ENCODE measurements at regions not wholly inside any gene's neighbourhood (a gene's known extent, or its start where the extent isn't known, plus 50 kb on each side); places are given as distances from the start of the nearest gene placed in this dataset.
A peak's percentile ranks its signal among the peaks of the same experiment; 100 is the strongest.

DNA sequence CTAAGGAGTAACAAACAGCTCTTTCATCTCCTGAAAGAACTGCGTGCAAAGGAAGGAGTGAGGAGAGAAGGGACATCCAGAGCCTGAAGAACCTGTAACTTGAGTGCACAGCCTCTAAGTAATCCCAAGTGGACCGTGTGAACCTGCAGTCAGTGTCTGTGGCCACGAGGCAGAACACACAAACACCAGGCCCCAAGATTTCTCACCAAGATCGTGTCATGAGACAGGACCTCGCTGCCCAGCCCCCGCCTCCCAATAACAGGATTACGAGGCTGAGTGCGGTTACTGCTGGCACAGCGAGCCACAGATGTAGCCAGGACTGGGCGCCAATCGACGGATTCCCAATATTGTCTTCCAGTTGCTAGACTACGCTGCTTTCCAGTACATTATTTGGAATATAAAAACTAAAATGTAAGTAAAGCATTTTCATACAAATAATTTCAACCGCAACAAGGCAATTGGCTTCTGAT lies 101.3 kb upstream of the SLC25A33 start:
- Mint-ChIP-seq H3K4me3 (no peak overlapping the region), H3K36me3 (no peaks in the 10 kb centered on the region), H3K27ac (no peak overlapping the region), H3K4me1 (no peaks in the 10 kb centered on the region), H3K27me3 (peaks cover 6 to 40% of the 10 kb centered on the region in 2 donors), H3K9me3 (no peaks in the 10 kb centered on the region)
- ChIA-PET CTCF (no interaction called here), POLR2A (no interaction called here)
- Histone ChIP-seq H3K27ac (ENCODE audit: low read depth, low read length) (no peak overlapping the region), H3K27me3 (ENCODE audit: insufficient read depth, low read length, poor library complexity, severe bottlenecking) (no peaks in the 10 kb centered on the region), H3K4me3 (ENCODE audit: low read length) (no peak overlapping the region), H3K4me1 (ENCODE audit: insufficient read depth, low read length) (no peaks in the 10 kb centered on the region), H3K9me3 (ENCODE audit: low read length) (no peaks in the 10 kb centered on the region), H3K36me3 (ENCODE audit: insufficient read depth, low read length) (no peaks in the 10 kb centered on the region)
- no peak for DNase-seq

DNA sequence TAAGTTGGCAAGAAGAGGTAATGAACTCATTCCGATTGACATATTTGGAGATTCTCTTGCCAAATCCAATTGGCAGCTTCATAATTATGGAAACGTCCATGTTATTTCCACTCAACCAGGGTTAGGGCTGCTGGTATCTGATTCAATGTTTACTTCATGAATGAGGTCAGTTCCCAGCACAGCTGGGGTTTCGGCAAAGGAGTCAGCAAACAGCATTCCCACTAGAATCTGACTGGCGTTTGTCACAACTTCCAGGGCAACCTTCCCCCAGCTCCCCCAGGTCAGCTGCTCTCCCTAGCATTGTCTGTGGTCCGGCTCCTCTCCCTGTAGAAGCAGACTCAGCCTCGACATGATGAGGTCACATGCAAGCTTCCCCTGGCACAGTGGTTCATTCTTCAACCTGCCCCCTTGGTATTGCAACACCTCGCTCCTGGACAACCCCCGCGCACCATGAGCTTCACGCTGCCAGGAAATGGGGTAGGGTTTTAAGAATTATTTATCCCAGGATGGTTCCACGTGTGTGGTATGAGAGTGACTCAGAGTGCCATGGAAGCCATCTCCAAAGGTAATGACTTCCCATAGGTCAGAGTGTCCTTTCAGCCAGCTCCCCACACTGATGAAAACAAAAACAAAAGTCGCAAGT lies 100.7 kb upstream of the SLC25A33 start:
- Histone ChIP-seq H3K4me3 (ENCODE audit: low read length) (no peak overlapping the region), H3K27ac (ENCODE audit: low read depth, low read length) (no peak overlapping the region), H3K27me3 (ENCODE audit: insufficient read depth, low read length, poor library complexity, severe bottlenecking) (no peaks in the 10 kb centered on the region), H3K9me3 (ENCODE audit: low read length) (no peaks in the 10 kb centered on the region), H3K36me3 (ENCODE audit: insufficient read depth, low read length) (no peaks in the 10 kb centered on the region), H3K4me1 (ENCODE audit: insufficient read depth, low read length) (no peaks in the 10 kb centered on the region)
- H3K27ac Mint-ChIP-seq = peak overlapping the region in 1 of 8 donors; percentile 65
- POLR2A ChIA-PET = no interaction called here
- CTCF ChIA-PET = no interaction called here
- H3K4me3 Mint-ChIP-seq = no peak overlapping the region
- no peaks in the 10 kb centered on the region for H3K36me3 Mint-ChIP-seq
- H3K27me3 Mint-ChIP-seq = peaks cover 6 to 40% of the 10 kb centered on the region in 2 donors
- H3K4me1 Mint-ChIP-seq = no peaks in the 10 kb centered on the region
- no peaks in the 10 kb centered on the region for H3K9me3 Mint-ChIP-seq
- DNase-seq = no peak

DNA sequence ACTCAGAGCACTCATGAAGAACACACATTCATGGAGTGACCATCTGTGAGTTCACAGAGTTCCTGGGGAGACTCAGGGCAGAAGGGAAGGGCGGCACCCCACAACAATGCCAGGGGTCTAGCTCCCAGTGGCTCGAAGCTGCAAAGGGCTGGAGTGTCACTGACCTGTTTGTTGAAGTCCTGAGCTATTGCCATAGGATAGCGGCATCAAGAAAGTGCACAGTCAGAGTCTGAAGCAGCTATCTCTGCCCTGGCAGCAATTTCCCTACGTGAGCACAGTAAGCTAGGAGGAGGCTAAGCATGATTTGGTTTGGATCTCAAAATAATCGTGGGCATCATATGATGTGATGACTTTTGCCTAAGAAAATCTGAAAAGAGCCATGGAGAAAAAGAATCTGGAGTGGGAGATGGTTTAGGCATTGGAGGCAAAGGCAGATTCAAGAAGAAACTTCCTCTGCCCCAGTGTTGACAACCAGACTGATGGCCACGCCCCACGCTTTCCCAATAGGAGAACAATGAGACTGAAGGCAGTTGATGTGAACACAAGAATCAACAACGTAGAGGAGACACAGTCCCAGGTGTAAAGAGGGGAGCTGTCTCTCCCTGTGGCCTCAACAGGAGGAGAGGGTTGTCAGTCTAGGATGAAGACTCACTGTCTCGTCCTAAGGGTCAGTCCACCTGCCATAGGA lies 100.0 kb upstream of the SLC25A33 start:
- no peaks in the 10 kb centered on the region for H3K36me3 Mint-ChIP-seq
- H3K27me3 Mint-ChIP-seq = peaks cover 6 to 40% of the 10 kb centered on the region in 2 donors
- CTCF ChIA-PET = no interaction called here
- no peak for DNase-seq
- no peaks in the 10 kb centered on the region for H3K36me3 ChIP-seq (ENCODE audit: insufficient read depth, low read length)
- no peaks in the 10 kb centered on the region for H3K9me3 ChIP-seq (ENCODE audit: low read length)
- H3K4me3 Mint-ChIP-seq = no peak overlapping the region
- H3K27me3 ChIP-seq (ENCODE audit: insufficient read depth, low read length, poor library complexity, severe bottlenecking) = no peaks in the 10 kb centered on the region
- H3K4me3 ChIP-seq (ENCODE audit: low read length) = no peak overlapping the region
- POLR2A ChIA-PET = no interaction called here
- no peak overlapping the region for H3K27ac Mint-ChIP-seq
- H3K4me1 Mint-ChIP-seq = no peaks in the 10 kb centered on the region
- H3K27ac ChIP-seq (ENCODE audit: low read depth, low read length) = no peak overlapping the region
- H3K4me1 ChIP-seq (ENCODE audit: insufficient read depth, low read length) = no peaks in the 10 kb centered on the region
- H3K9me3 Mint-ChIP-seq = no peaks in the 10 kb centered on the region

DNA sequence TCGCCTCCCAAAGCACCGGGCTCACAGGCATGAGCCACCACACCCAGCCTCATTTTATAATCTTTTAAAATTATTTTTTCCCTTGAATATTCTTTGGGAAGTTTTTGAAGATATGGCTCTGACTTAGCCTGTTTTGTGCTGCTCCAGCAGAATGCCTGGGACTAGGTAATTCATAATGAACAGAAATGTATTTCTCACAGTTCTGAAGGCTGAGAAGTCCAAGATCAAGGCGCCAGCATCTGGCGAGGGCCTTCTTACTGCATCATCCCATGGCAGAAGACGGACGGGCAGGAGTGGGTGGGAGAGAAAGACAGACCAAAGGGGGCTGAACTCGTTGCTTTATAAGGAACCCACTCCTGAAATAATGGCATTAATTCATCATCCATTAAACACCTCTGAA lies 99.0 kb upstream of the SLC25A33 start:
- Mint-ChIP-seq H3K4me3 (no peak overlapping the region), H3K27ac (no peak overlapping the region), H3K36me3 (no peaks in the 10 kb centered on the region), H3K27me3 (peaks cover 4 to 35% of the 10 kb centered on the region in 2 donors), H3K9me3 (no peaks in the 10 kb centered on the region), H3K4me1 (no peaks in the 10 kb centered on the region)
- Histone ChIP-seq H3K27me3 (ENCODE audit: insufficient read depth, low read length, poor library complexity, severe bottlenecking) (no peaks in the 10 kb centered on the region), H3K27ac (ENCODE audit: low read depth, low read length) (no peak overlapping the region), H3K9me3 (ENCODE audit: low read length) (no peaks in the 10 kb centered on the region), H3K36me3 (ENCODE audit: insufficient read depth, low read length) (no peaks in the 10 kb centered on the region), H3K4me3 (ENCODE audit: low read length) (no peak overlapping the region), H3K4me1 (ENCODE audit: insufficient read depth, low read length) (no peaks in the 10 kb centered on the region)
- POLR2A ChIA-PET = no interaction called here
- DNase-seq = no peak
- CTCF ChIA-PET = interaction anchor here (1.7 kb wide), 1 partner anchor 15 kb away, joined by 4 read pairs; no protein-coding TSS in a partner anchor

DNA sequence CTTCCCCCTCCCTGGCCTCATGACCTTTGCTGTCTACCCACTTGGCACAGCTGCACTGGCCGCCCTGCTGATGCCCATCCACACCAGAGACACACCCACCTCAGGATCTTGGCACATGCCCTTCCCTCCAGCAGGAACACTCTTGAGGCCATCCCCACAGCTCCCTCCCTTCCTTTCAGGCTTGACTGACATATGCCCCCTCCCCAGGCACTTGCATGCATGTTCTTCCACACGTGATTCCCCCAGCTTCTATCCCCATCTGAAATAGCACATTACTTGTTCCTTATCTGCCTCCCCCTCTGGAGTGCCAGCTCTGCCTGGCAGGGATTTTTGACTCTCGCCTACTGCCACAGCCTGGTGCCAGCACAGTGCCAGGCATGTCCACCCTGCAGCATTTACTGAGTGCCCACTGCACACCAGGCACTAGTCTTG lies 98.5 kb upstream of the SLC25A33 start:
- no peaks in the 10 kb centered on the region for H3K9me3 ChIP-seq (ENCODE audit: low read length)
- Mint-ChIP-seq H3K4me1 (no peaks in the 10 kb centered on the region), H3K27ac (peak overlapping the region in 1 of 8 donors; percentile 61), H3K4me3 (no peak overlapping the region), H3K36me3 (no peaks in the 10 kb centered on the region), H3K27me3 (peaks cover 4 to 32% of the 10 kb centered on the region in 2 donors), H3K9me3 (no peaks in the 10 kb centered on the region)
- ChIA-PET CTCF (interaction anchor here (1.7 kb wide), 1 partner anchor 15 kb away, joined by 4 read pairs; no protein-coding TSS in a partner anchor), POLR2A (no interaction called here)
- no peaks in the 10 kb centered on the region for H3K36me3 ChIP-seq (ENCODE audit: insufficient read depth, low read length)
- H3K4me1 ChIP-seq (ENCODE audit: insufficient read depth, low read length) = no peaks in the 10 kb centered on the region
- H3K4me3 ChIP-seq (ENCODE audit: low read length) = no peak overlapping the region
- no peaks in the 10 kb centered on the region for H3K27me3 ChIP-seq (ENCODE audit: insufficient read depth, low read length, poor library complexity, severe bottlenecking)
- no peak overlapping the region for H3K27ac ChIP-seq (ENCODE audit: low read depth, low read length)
- DNase-seq = no peak

DNA sequence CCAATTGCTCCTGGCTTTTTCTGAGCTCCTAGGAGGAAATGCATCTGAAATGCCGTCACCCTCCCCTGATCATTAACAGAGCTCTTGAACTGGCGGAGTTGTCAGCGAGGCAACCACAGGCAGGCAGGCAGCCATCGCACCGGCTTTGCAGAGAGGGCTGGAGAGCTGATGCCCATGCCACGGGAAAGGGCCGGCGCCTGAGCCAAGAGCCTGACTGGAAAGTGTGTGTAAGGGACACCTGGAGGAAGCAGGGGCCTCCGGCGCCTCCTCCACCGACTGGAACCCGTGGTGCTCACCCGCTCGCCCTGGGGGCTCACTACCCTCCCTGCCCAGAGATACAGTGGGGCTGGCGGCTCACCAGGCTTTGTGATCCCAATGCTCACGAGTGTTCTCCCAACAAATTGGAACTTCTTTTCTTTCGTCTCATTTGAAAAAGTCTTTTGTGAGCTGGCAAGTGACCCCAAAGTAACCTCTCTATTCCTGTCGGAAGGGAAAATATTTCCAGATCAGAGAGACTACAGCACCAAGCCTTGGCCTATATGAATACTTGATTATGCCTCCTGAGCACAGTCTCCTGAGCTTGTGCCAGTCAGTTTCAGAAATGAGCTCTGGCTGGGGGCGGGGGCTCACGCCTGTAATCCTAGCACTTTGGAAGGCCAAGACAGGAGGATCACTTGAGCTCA lies 97.7 kb upstream of the SLC25A33 start:
- Histone ChIP-seq H3K36me3 (ENCODE audit: insufficient read depth, low read length) (no peaks in the 10 kb centered on the region), H3K9me3 (ENCODE audit: low read length) (no peaks in the 10 kb centered on the region), H3K4me3 (ENCODE audit: low read length) (no peak overlapping the region), H3K27me3 (ENCODE audit: insufficient read depth, low read length, poor library complexity, severe bottlenecking) (no peaks in the 10 kb centered on the region), H3K4me1 (ENCODE audit: insufficient read depth, low read length) (no peaks in the 10 kb centered on the region), H3K27ac (ENCODE audit: low read depth, low read length) (no peak overlapping the region)
- H3K9me3 Mint-ChIP-seq = no peaks in the 10 kb centered on the region
- H3K27ac Mint-ChIP-seq = no peak overlapping the region
- no peaks in the 10 kb centered on the region for H3K4me1 Mint-ChIP-seq
- CTCF ChIA-PET = interaction anchor here (1.7 kb wide), 1 partner anchor 14 kb away, joined by 4 read pairs; no protein-coding TSS in a partner anchor
- H3K27me3 Mint-ChIP-seq = peaks cover 4 to 28% of the 10 kb centered on the region in 2 donors
- H3K4me3 Mint-ChIP-seq = no peak overlapping the region
- no peak for DNase-seq
- POLR2A ChIA-PET = no interaction called here
- H3K36me3 Mint-ChIP-seq = no peaks in the 10 kb centered on the region

DNA sequence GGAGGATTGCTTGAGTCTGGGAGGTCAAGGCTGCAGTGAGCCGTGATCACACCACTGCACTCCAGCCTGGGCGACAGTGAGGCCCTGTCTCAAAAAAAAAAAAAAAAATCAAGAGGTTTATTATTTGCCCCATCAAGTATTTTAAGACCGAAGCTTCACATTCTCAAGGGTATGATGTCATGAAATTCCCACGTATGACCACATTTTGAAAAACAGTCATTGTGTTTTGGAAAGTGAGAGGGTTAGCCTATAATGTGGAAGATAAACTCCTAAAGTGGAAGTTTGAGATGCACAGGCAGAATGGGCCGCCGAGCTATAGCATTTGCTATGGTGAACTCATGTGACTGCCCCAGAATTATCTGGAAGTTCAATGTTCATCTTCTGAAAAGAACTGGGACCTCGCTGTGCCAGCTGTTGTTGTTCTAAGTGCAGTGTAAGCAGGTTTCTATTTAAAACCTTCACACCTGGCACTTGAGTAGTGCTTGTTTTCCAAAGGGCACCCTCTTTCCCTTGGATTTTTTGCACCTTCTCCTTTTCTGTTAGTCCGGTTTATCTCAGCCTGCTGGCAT lies 96.9 kb upstream of the SLC25A33 start:
- Histone ChIP-seq H3K36me3 (ENCODE audit: insufficient read depth, low read length) (no peaks in the 10 kb centered on the region), H3K27ac (ENCODE audit: low read depth, low read length) (no peak overlapping the region), H3K27me3 (ENCODE audit: insufficient read depth, low read length, poor library complexity, severe bottlenecking) (no peaks in the 10 kb centered on the region), H3K4me3 (ENCODE audit: low read length) (no peak overlapping the region), H3K4me1 (ENCODE audit: insufficient read depth, low read length) (no peaks in the 10 kb centered on the region), H3K9me3 (ENCODE audit: low read length) (no peaks in the 10 kb centered on the region)
- no peak for DNase-seq
- Mint-ChIP-seq H3K36me3 (no peaks in the 10 kb centered on the region), H3K4me1 (no peaks in the 10 kb centered on the region), H3K27ac (no peak overlapping the region), H3K4me3 (no peak overlapping the region), H3K9me3 (no peaks in the 10 kb centered on the region), H3K27me3 (peaks cover 4 to 25% of the 10 kb centered on the region in 2 donors)
- POLR2A ChIA-PET = no interaction called here
- CTCF ChIA-PET = no interaction called here

DNA sequence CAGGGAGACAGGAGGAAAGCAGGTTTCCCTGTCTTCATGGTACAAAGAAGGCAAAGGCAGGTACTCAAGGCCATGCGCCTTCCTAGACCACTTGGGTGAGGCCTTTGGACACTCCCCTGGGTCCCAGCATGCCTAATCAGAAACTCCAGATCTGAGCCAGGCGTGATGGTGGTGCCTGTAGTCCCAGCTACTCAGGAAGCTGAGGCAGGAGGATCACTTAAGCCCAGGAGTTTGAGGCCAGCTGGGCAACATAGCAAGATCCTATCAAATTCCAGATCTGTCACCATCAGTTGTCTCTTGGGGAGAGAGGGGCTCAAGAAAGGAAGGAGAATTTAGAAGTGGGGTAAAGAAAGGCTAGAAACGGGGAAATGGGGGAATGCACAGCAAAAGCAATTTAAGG lies 96.3 kb upstream of the SLC25A33 start:
- CTCF ChIA-PET = no interaction called here
- H3K27ac ChIP-seq (ENCODE audit: low read depth, low read length) = no peak overlapping the region
- no peak overlapping the region for H3K4me3 ChIP-seq (ENCODE audit: low read length)
- POLR2A ChIA-PET = no interaction called here
- H3K4me3 Mint-ChIP-seq = no peak overlapping the region
- H3K9me3 Mint-ChIP-seq = no peaks in the 10 kb centered on the region
- H3K36me3 Mint-ChIP-seq = no peaks in the 10 kb centered on the region
- no peaks in the 10 kb centered on the region for H3K36me3 ChIP-seq (ENCODE audit: insufficient read depth, low read length)
- no peaks in the 10 kb centered on the region for H3K27me3 ChIP-seq (ENCODE audit: insufficient read depth, low read length, poor library complexity, severe bottlenecking)
- H3K9me3 ChIP-seq (ENCODE audit: low read length) = no peaks in the 10 kb centered on the region
- H3K4me1 Mint-ChIP-seq = no peaks in the 10 kb centered on the region
- no peak for DNase-seq
- H3K4me1 ChIP-seq (ENCODE audit: insufficient read depth, low read length) = no peaks in the 10 kb centered on the region
- peaks cover 4 to 19% of the 10 kb centered on the region in 2 donors for H3K27me3 Mint-ChIP-seq
- peak overlapping the region in 1 of 8 donors; percentile 56 for H3K27ac Mint-ChIP-seq
